Glutamatergic neuron (in vitro differentiated cells): ENCODE measurements at regions not wholly inside any gene's neighbourhood (a gene's known extent, or its start where the extent isn't known, plus 50 kb on each side); places are given as distances from the start of the nearest gene placed in this dataset.

Experiments
- DNase-seq: peaks from one replicate; pipeline ENCODE4 v3.0.0; 2022
- H3K27ac Mint-ChIP-seq: one replicate; pipeline ENCODE4 v1.8.0; 2020; ENCODE audit warnings: mild to moderate bottlenecking, mixed read lengths, inconsistent platforms; ENCODE audit not compliant: unreplicated experiment
- H3K27me3 Mint-ChIP-seq: one replicate; pipeline ENCODE4 v1.8.0; 2020; ENCODE audit warnings: mild to moderate bottlenecking, moderate library complexity, mixed read lengths, inconsistent platforms; ENCODE audit not compliant: unreplicated experiment
- H3K36me3 Mint-ChIP-seq: one replicate; pipeline ENCODE4 v1.8.0; 2020; ENCODE audit warnings: mild to moderate bottlenecking, mixed read lengths, inconsistent platforms; ENCODE audit not compliant: unreplicated experiment
- H3K4me1 Mint-ChIP-seq: one replicate; pipeline ENCODE4 v1.8.0; 2020; ENCODE audit warnings: mild to moderate bottlenecking, low read depth, mixed read lengths, inconsistent platforms; ENCODE audit not compliant: unreplicated experiment
- H3K4me3 Mint-ChIP-seq: one replicate; pipeline ENCODE4 v1.8.0; 2020; ENCODE audit warnings: mild to moderate bottlenecking, mixed read lengths, inconsistent platforms; ENCODE audit not compliant: unreplicated experiment
- H3K9me3 Mint-ChIP-seq: one replicate; pipeline ENCODE4 v1.8.0; 2020; ENCODE audit warnings: mild to moderate bottlenecking, moderate library complexity, mixed read lengths, inconsistent platforms; ENCODE audit not compliant: unreplicated experiment
- CTCF ChIP-seq: fragments of 200-600 bp; sonication (generic); IDR thresholded peaks from one replicate; pipeline ENCODE4 v1.5.0; 2021; ENCODE audit not compliant: partially characterized antibody, unreplicated experiment

- no peaks in the 10 kb centered on the region for H3K4me1 Mint-ChIP-seq
- H3K27me3 Mint-ChIP-seq = peaks cover 2% of the 10 kb centered on the region
- H3K9me3 Mint-ChIP-seq = no peaks in the 10 kb centered on the region
- no peaks in the 10 kb centered on the region for H3K36me3 Mint-ChIP-seq
- DNase-seq = no peak
- TF ChIP-seq CTCF = peak; percentile 50
- no peak overlapping the region for H3K4me3 Mint-ChIP-seq
- H3K27ac Mint-ChIP-seq = no peak overlapping the region
These were observed 740.0 kb upstream of the TMEM132C start for GRCh38 chr12:127526925-127527324.

GRCh38 chr12:127528551-127528950, 738.4 kb upstream of the TMEM132C start:
- Mint-ChIP-seq H3K4me1 (no peaks in the 10 kb centered on the region), H3K27me3 (peaks cover 2% of the 10 kb centered on the region), H3K4me3 (no peak overlapping the region), H3K27ac (no peak overlapping the region), H3K36me3 (no peaks in the 10 kb centered on the region), H3K9me3 (no peaks in the 10 kb centered on the region)
- no peak for DNase-seq
- no peak for TF ChIP-seq CTCF

GRCh38 chr12:127531542-127531941, 735.4 kb upstream of the TMEM132C start:
- no peak for TF ChIP-seq CTCF
- no peaks in the 10 kb centered on the region for H3K4me1 Mint-ChIP-seq
- no peak overlapping the region for H3K4me3 Mint-ChIP-seq
- no peak overlapping the region for H3K27ac Mint-ChIP-seq
- H3K9me3 Mint-ChIP-seq = peaks cover 2% of the 10 kb centered on the region
- H3K27me3 Mint-ChIP-seq = no peaks in the 10 kb centered on the region
- DNase-seq = no peak
- H3K36me3 Mint-ChIP-seq = no peaks in the 10 kb centered on the region

GRCh38 chr12:127533353-127533752, 733.6 kb upstream of the TMEM132C start:
- H3K27me3 Mint-ChIP-seq = no peaks in the 10 kb centered on the region
- no peak overlapping the region for H3K27ac Mint-ChIP-seq
- DNase-seq = no peak
- H3K9me3 Mint-ChIP-seq = peaks cover 2% of the 10 kb centered on the region
- TF ChIP-seq CTCF = no peak
- no peaks in the 10 kb centered on the region for H3K4me1 Mint-ChIP-seq
- no peak overlapping the region for H3K4me3 Mint-ChIP-seq
- no peaks in the 10 kb centered on the region for H3K36me3 Mint-ChIP-seq

- Mint-ChIP-seq H3K27me3 (peaks cover 2% of the 10 kb centered on the region), H3K9me3 (peaks cover 2% of the 10 kb centered on the region), H3K4me1 (no peaks in the 10 kb centered on the region)
These were observed 730.0 kb upstream of the TMEM132C start for GRCh38 chr12:127536833-127537428.

More at GRCh38 chr12:127536833-127537428, 730.0 kb upstream of the TMEM132C start:
- Mint-ChIP-seq H3K36me3 (no peaks in the 10 kb centered on the region), H3K27ac (no peak overlapping the region), H3K4me3 (no peak overlapping the region)
- no peak for DNase-seq
- TF ChIP-seq CTCF = no peak
